Hematopoietic multipotent progenitor cell (in vitro differentiated cells): ENCODE measurements at regions not wholly inside any gene's neighbourhood (a gene's known extent, or its start where the extent isn't known, plus 50 kb on each side); places are given as distances from the start of the nearest gene placed in this dataset.
"Not testable (repeated sequence)": the region's sequence is repeated elsewhere in the genome, so short reads cannot be mapped to it uniquely, and the experiment has no call there.

Experiments
- DNase-seq, 3 donors: peaks; one replicate each; pipeline ENCODE4 v3.0.0-alpha.2; 2011 to 2015; ENCODE audit warnings: low read depth in 2 of 3, low spot score in 2 of 3

DNA sequence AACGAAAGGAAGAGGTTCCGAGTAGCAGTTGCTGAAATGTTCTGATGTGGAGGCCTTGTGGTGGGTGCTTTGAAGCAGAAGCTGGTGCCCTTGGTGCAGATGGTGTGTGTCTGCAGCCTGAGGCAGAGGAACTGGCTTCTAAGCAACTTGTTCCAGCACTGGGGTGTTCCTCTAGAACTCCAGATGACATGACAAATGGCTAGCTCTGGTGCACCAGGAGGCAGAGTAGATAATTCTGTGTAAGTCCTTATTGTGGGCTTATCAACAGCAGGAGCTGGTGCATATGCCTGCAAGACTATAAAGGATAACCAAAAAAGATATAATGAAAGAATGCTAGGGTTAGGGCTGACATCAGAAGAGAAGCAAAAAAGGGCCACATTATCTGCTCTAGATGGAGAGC is 76.5 kb downstream of the ARL5B start:
- no peak for DNase-seq

DNA sequence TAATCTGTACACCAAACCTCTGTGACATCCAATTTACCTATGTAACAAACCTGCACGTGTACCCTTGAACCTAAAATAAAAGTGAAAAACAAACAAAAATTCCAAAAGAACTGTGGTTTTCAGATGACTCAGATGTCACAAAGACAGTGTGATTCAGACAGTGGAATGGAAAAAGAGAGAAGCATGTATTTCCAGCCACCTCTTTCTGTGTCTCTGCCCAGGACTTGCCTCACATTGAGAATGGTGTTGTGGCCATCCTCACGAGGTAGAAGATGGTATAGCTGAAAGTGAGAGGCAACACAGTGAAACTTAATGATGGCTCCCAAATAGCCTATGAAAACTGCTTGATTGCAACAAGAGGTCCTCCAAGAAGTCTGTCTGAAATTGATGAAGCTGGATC is 78.0 kb downstream of the ARL5B start:
- no peak for DNase-seq

DNA sequence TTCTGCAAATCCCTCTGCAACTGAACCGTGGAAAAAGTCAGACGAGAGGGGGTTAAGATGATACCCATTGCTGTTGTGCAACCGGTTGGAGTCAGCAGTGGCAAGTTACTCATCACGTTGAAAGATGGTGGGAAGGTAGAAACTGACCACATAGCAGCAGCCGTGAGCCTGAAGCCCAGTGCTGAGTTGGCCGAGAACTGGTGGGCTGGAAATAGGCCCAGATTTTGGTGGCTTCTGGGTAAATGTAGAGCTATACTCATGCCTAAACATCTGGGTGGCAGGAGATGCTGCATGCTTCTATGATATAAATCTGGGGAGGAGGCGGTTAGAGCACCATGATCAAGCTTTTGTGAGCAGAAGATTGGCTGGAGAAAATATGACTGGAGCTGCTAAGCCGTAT is 78.6 kb downstream of the ARL5B start:
- no peak for DNase-seq

DNA sequence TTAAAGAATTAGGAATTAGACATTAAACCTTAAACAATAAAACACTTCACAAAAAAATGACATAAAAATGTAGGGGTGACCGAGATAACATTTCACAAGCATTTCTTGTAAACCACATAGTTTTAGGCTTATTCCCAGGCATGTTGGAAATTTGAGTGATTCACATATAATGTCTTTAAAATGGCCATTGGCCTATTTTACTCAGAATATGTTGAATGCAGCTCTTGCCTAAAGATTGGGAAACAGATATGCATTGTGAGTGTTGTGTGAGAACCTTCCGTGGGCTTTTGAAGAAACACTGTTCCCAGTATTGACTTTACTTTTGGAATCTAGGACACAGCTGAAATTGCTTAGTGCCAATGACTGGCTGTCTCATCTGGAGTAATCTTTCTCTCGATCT is 79.6 kb downstream of the ARL5B start:
- DNase-seq: no peak

DNA sequence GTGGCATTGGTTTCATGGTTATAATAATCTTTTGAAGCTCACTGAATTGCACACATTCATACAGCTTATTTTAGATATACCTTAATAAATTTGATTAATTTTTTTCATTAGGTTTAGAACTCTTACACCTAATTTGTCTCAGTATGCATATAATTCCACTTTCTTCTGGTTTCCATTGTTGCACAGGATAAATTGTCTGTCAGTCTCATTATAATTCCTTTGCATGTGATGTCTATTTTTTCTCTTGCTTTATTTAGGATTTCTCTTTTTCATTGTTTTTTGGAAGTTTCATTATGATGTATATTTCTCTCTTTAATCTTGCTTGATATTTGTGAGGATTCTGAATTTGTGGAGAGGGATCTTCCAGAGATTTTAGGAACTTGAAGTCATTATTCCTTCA is 84.7 kb downstream of the ARL5B start:
- no peak for DNase-seq

DNA sequence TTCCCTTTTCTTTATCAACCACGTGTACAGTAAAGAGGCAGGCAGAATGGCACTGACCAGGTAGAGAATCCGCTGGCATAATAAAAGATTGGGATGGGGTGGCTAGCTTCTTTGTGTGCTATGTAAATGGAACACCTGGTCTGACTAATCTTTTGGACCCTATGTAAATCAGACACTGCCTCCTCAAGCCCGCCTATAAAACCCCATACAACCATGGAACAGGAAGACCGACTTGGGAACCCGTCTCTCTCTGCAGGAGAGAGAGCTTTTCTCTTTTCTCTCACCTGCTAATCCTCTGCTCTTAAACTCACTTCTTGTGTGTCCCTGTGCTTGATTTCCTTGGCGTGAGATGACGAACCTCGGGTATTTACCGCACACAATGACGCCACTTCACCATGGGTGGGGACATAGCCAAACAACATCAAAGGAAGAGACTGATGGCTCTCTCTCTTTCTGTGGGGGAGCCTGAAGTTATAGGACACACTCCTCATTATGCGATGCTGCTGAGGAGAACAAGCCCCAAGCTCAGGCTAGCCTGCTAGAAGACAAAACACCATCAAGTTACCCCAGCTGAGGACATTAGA is 94.2 kb downstream of the ARL5B start:
- DNase-seq: no peak

DNA sequence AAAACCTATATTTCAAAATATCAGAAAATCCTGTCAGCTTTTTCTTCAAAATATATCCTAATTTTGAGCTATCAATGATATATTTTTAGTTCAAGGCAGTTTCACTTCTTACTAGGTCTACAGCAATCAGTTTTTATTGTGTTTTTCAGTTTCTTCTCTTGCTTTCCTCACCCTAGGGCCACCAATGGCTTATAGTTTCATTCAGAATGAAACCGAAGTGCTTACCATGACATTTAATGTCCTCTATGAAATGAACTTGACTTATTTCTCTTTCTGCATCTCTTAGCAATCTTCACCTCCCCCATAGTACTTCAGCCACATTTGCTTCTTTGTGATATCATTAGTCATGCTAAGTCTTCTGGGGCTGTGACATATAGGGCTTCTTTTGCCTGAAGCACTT is 100.3 kb downstream of the ARL5B start:
- no peak for DNase-seq

DNA sequence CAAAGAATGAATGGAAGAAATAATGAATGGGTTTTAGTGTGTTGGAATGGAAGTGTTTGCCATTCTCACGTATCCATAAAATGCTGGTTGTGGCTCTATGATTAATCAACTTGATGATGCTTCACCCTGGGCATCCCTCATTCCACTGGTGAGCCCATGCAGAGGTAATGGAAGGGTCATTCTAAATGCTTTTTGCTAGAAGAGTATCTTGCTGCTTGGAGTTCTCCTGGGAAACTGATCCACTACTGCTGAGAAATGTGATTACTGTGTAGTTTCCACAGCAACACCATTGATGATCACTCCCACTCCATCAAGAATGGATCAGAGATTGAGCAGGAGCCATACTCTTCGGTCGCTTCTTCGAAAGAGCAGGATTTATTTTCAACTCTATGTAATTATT is 101.6 kb downstream of the ARL5B start:
- no peak for DNase-seq

DNA sequence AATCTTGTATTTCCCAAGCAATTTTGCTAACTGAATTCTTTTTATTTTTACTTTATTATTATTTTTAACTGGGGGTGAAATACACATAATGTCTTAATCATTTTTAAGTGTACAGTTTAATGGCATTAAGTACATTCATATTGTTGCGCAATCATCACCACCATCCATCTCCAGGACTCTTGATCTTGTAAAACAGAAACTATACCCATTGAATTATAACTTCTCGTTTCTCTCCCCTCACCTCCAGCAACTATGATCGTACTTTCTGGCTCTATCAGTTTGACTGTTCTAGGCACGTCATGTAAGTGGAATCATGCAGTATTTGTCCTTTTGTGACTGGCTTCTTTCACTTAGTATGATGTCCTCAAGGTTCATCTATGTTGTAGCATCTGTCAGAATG is 108.8 kb downstream of the ARL5B start:
- no peak for DNase-seq

DNA sequence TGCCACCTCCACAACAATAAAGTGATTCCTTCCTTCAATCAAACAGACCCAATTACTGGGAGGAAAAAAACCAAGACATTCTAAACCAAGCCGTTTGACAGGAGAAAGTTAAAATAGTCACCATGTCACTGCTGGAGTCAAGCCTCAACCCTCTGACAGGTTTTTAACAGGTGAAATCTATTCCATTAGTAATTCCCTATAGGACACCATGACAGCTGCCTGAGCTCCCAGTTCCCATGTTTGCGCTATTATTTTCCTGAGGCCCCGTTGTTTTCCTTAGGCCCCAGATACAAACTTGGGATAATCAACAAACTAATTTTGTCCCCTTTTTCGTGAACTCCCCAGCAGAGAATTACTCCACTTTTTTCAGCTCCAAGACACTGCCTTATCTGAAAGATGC is 113.9 kb downstream of the ARL5B start:
- DNase-seq: no peak

DNA sequence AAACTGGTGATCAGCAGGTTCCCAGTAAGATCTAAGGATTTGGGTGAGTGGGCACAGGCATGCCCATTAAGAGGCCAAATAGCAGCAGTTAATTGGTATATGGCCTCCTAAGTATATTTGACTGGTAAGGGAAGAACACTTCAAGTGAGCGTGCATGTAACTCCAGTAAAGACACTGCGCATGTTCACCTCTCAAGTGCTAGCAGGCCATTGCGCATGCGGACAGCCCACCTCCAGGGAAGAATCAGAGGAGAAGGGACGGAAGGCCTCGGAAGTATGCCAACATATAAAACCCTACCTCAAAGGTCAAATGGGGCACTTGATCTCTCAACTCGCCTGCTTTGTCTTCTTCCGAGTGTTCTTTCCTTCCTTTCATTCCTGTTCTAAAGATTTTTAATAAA is 118.0 kb downstream of the ARL5B start:
- DNase-seq: no peak

DNA sequence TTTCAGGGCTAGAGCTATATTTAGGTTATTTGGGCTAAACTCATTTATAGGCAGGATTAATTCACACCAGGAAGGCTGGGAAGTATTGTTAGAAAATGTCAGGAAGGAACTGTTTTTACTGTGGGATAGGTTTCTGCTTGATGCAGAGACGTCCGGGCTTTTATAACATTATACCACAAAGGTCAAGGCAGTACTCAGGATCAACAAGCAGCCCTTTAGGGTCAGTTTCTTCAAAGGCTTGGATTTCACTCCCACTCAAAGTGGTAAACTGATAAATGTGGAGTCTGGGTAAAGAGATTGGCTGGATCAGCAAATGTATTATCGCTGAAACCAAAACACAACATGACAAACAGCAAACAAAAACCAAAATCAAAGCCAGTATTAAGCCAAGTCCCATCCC is 127.2 kb downstream of the ARL5B start:
- no peak for DNase-seq

DNA sequence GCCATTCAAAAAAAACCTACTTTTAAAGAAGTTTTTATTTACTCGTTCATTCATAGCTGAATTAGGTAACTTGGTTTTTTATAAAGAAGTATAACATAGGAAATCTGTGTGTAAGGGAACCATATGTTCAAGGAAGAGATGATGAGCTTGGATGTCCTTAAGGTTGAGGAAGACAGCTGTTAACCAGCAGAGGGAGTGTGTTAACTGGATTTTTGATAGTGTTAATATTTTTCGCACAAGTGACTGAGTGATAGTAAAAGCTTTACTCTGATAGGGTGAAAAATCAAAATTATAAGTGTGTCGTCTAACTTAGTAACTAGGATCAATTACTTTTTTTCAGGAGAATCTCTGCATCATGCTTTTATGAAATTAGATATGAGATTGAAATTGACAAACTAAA is 134.7 kb downstream of the ARL5B start:
- no peak for DNase-seq

DNA sequence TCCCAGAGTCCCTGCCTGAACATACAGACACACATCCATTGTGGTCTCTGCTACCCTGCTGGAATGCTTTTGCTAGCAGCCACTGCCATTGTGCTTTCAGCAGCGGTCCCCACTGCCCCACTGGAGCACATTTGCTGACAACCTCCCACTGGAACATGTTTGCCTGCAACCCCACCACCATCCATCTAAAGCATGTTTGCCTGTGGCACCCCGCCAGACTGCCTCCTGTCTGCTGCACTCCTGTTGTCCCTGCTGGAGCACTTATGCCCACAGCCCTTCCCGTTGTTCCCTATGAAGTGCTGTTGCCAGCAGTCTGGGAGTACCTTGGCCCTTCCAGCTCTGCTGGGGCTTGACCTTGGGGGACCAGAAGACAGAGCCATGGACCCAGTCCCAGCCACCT is 136.3 kb downstream of the ARL5B start:
- DNase-seq: no peak

DNA sequence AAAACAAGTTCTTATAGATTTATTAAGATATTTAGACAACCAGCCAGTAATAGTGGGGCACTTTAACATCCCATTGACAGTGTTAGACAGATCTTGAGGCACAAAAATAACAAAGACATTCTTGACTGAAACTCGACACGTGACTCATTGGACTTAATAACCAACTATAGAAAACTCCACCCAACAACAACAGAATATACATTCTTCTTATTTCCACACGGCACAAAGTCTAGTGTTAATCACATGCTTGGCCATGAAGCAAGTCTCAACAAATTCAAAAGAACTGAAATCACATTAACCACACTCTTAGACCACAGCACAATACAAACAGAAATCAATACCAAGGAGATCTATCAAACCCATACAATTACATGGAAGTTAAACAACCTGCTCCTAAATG is 138.1 kb downstream of the ARL5B start:
- no peak for DNase-seq

DNA sequence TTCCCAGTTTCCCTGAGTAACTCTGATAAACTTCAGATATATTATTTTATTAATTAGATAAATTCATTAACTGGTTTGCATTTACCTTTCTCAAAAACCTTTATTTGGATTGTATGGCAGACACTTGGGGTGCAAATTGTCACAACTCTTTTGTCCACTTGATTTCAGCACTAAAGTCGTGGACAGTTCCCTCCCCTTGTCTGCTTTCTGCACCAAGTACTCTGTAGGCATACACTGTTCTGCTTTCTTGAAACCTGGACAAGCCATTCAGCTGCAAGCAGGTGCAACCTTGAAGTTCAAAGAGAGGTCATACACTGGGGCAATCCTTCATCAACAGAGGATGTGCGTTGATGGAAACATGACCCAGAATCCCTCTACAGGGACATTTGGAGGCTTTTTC is 162.9 kb downstream of the ARL5B start:
- peak in 1 of 3 donors; percentile 13 for DNase-seq

DNA sequence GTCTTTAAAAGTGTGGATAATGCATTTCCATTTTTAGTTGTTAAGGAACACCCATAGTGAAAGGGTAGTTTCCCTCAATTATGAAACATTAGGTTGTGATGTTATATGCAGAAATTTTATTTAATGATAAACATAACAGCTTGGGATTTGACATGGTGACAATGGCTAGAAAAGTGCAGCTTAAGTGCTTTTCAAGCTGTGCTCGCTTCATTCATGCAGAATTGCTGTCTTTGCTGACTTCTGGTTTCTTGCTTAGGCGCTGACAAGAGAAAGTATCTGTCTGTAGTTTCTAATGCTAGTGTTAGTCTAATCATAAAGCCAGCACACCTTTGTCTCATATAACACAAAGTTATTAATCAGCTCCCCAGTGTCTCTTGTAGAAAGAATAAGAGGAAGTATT is 170.0 kb downstream of the ARL5B start:
- DNase-seq: no peak

DNA sequence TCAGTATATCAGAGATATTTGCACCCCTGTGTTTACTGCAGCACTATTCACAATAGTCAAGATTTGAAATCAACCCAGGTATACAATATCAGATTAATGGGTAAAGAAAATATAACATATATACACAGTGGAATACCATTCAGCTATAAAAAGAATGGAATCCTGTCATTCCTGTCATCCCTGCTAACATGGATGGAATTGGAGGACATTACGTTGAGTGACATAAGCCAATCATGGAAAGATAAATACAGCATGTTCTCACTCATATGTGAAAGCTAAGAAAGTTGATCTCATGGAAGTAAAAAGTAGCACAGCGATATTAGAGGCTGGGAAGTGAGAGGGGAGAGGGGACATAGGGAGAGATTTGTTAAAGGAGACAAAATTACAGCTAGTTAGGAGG is 171.0 kb downstream of the ARL5B start:
- DNase-seq: no peak

DNA sequence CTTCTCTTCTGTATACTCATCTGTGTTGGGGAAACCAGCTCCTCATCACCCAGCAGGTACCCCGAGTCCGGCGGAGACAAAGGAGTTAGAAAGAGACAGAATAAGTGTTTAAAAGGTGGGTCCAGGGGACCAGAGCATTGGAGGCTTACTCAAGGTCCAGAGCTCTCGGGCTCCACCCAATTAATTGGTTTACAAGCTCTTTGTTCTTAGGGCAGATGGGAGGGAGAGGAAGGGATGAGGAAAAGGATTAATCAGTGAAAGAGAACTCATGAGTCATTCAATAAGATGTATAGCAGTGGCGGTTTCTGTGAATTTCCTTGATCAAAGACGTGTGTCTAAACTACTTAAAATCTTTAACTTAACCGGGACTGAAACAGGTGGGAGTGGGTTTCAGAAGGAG is 192.0 kb upstream of the MALRD1 start:
- DNase-seq: not testable (repeated sequence)

DNA sequence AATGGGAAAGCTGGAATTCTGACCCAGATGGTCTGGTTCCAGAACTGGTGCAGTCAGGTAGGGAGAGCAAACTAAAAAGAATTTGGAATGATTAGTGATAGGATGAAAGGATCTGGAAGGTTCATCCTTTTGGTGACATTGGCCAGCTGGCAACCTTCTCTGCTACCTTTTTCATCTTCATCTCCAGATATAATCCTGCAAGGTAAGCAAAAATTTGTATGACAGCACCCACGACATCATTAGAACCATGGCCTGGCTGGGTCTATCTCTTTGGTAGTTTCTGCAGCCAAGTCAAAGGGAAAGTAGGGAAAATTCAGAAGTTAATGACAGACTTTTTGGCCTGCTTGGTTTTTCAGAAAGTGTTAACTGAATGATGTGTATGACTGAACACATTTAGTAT is 188.9 kb upstream of the MALRD1 start:
- DNase-seq: no peak

DNA sequence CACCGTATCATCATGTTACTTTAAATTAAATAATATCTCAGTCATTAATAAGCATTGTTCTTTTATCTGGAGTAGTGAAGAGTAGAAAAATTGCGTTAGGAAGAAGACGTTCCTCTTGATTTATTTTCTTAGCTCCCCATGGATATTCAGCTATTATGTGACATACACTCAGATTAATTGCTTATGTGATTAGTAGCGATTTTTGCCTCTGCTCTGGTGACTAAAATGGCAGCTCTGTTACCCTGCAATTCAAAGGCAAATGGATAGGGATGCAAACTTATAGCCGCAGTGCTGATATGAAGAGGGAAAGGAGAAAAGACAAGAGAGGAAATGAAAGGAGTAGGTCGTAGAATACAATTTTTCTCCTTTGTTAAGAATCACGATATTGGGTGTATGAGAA is 188.4 kb upstream of the MALRD1 start:
- no peak for DNase-seq

DNA sequence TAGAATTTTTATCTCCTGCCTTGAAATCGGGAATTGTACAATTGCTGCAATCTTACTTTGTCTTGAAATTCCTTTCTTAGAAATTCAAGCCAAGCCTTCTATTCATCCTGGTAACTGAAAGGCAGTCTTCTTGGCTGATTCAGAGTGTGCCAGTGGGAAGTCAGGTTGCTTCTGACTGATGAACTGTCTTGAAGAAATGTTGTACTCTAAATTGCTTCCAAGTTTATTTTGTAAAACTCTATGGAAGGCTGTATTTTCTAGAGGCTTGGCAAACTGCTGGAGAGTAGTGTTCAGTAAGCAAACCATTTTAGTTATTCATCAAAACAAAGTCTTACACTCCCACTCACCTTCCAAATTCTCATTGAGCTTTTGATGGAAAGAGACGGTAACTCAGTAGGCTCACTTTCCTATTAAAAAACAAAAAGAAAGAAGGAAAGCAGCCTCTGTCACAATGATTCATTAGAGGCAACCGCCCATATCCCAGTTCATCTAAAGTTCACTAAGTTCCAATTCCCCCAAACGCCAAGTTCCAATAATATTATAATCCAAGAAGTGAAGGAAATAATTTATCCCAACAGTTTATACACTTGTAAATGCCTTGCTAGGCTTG is 187.9 kb upstream of the MALRD1 start:
- no peak for DNase-seq

DNA sequence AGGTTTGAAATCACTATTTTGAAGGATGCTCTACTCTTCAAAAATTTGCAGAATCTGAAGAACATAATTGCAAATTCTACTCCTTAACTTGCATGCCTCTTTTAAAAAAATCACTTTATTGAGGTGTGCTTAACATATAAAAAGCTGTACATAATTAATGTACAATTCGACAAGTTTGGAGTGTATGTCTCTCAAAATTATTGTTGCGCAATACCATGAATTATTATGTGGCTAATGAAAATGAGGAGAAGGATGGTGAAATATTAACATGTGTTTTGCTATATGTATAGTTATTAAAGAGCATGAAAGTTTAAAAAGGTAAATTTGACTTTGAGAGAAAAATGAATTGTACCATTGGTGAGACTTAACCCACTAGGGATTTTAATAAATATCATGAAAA is 187.2 kb upstream of the MALRD1 start:
- DNase-seq: no peak
